SIG-M5 treated with dmso at 0.1 percent for 504 hours (cell line): ENCODE measurements at regions not wholly inside any gene's neighbourhood (a gene's known extent, or its start where the extent isn't known, plus 50 kb on each side); places are given as distances from the start of the nearest gene placed in this dataset.
"Not testable (repeated sequence)": the region's sequence is repeated elsewhere in the genome, so short reads cannot be mapped to it uniquely, and the experiment has no call there.

ENCODE experiments used
- DNase-seq: peaks from one replicate; lab custom pipeline; 2025; ENCODE audit not compliant: unreplicated experiment; lab: John Stamatoyannopoulos, UW

- DNase-seq, result no peak
Measured at GRCh38 chr14:38046160-38046559, 161.5 kb upstream of the SSTR1 start.

- DNase-seq, result no peak
Measured at GRCh38 chr14:38047195-38047902, 160.4 kb upstream of the SSTR1 start.

GRCh38 chr14:38053666-38054065 is 154.0 kb upstream of the SSTR1 start:
- DNase-seq, result no peak

- no peak for DNase-seq
Measured at GRCh38 chr14:38056270-38056669, 151.4 kb upstream of the SSTR1 start.

- DNase-seq, result not testable (repeated sequence)
Measured at GRCh38 chr14:38062223-38062622, 145.5 kb upstream of the SSTR1 start.

- no peak for DNase-seq
Measured at GRCh38 chr14:38063711-38064320, 143.9 kb upstream of the SSTR1 start.

- no peak for DNase-seq
Measured at GRCh38 chr14:38065106-38065762, 142.5 kb upstream of the SSTR1 start.

GRCh38 chr14:38070061-38070588 is 137.6 kb upstream of the SSTR1 start:
- DNase-seq, result no peak

- no peak for DNase-seq
Measured at GRCh38 chr14:38073641-38074040, 134.1 kb upstream of the SSTR1 start.

- no peak for DNase-seq
Measured at GRCh38 chr14:38074081-38074480, 133.6 kb upstream of the SSTR1 start.

GRCh38 chr14:38074754-38075153 is 132.9 kb upstream of the SSTR1 start:
- no peak for DNase-seq

GRCh38 chr14:38078393-38078792 is 129.3 kb upstream of the SSTR1 start:
- DNase-seq, result no peak

- DNase-seq, result no peak
Measured at GRCh38 chr14:38079268-38079667, 128.4 kb upstream of the SSTR1 start.

- no peak for DNase-seq
Measured at GRCh38 chr14:38079886-38080285, 127.8 kb upstream of the SSTR1 start.

GRCh38 chr14:38080696-38081095 is 127.0 kb upstream of the SSTR1 start:
- no peak for DNase-seq

- DNase-seq, result no peak
Measured at GRCh38 chr14:38083039-38083438, 124.7 kb upstream of the SSTR1 start.

GRCh38 chr14:38089123-38089522 is 118.6 kb upstream of the SSTR1 start:
- no peak for DNase-seq

GRCh38 chr14:38090506-38090905 is 117.2 kb upstream of the SSTR1 start:
- no peak for DNase-seq

GRCh38 chr14:38098074-38098836 is 109.4 kb upstream of the SSTR1 start:
- DNase-seq, result no peak

GRCh38 chr14:38101679-38102078 is 106.0 kb upstream of the SSTR1 start:
- DNase-seq, result no peak

- DNase-seq, result no peak
Measured at GRCh38 chr14:38103542-38104225, 104.0 kb upstream of the SSTR1 start.
